ENCODE measurements at regions not wholly inside any gene's neighbourhood (a gene's known extent, or its start where the extent isn't known, plus 50 kb on each side); places are given as distances from the start of the nearest gene placed in this dataset.
"Not testable (repeated sequence)": the region's sequence is repeated elsewhere in the genome, so short reads cannot be mapped to it uniquely, and the experiment has no call there.

- DNase-seq (ENCODE audit: low spot score); H3K27ac ChIP-seq; POLR2A ChIA-PET (ENCODE audit: low non-redundant PET): not testable (repeated sequence)
- CTCF ChIA-PET: interaction anchor here (0.7 to 0.9 kb wide), 2 partner anchors 9 to 48 kb away, joined by 4 to 5 read pairs; no protein-coding TSS in a partner anchor
Observed at GRCh38 chr2:201946746-201947145, 86.9 kb upstream of the FZD7 start.

- ChIA-PET CTCF (interaction anchor here (0.7 kb wide), 1 partner anchor 47 kb away, joined by 4 read pairs; no protein-coding TSS in a partner anchor), POLR2A (ENCODE audit: low non-redundant PET) (no interaction called here)
- no peak for TF ChIP-seq CTCF (conservative IDR thresholded peaks at IDR 0.05; ENCODE audit: low read depth)
- H3K27ac ChIP-seq: no peak overlapping the region
- no peak for DNase-seq (ENCODE audit: low spot score)
Observed at GRCh38 chr2:201947287-201947686, 86.4 kb upstream of the FZD7 start.

GRCh38 chr2:201949181-201949926 lies 84.3 kb upstream of the FZD7 start:
- CTCF ChIA-PET: no interaction called here
- no peak for TF ChIP-seq CTCF (conservative IDR thresholded peaks at IDR 0.05; ENCODE audit: low read depth)
- no peak overlapping the region for H3K27ac ChIP-seq
- POLR2A ChIA-PET (ENCODE audit: low non-redundant PET): interaction anchor here (0.6 kb wide), 1 partner anchor 198 kb away, joined by 4 read pairs; no protein-coding TSS in a partner anchor
- DNase-seq (ENCODE audit: low spot score): no peak

GRCh38 chr2:201949927-201950246 lies 83.8 kb upstream of the FZD7 start:
- CTCF ChIA-PET: no interaction called here
- TF ChIP-seq CTCF (conservative IDR thresholded peaks at IDR 0.05; ENCODE audit: low read depth): no peak
- POLR2A ChIA-PET (ENCODE audit: low non-redundant PET): no interaction called here
- no peak overlapping the region for H3K27ac ChIP-seq
- no peak for DNase-seq (ENCODE audit: low spot score)

GRCh38 chr2:201950606-201951005 lies 83.0 kb upstream of the FZD7 start:
- ChIA-PET CTCF (interaction anchor here (0.6 kb wide), 1 partner anchor 78 kb away, joined by 3 read pairs; no protein-coding TSS in a partner anchor), POLR2A (ENCODE audit: low non-redundant PET) (no interaction called here)
- no peak overlapping the region for H3K27ac ChIP-seq
- TF ChIP-seq CTCF (conservative IDR thresholded peaks at IDR 0.05; ENCODE audit: low read depth): no peak
- no peak for DNase-seq (ENCODE audit: low spot score)

- no peak for DNase-seq (ENCODE audit: low spot score)
- ChIA-PET POLR2A (ENCODE audit: low non-redundant PET) (no interaction called here), CTCF (no interaction called here)
- no peak for TF ChIP-seq CTCF (conservative IDR thresholded peaks at IDR 0.05; ENCODE audit: low read depth)
- no peak overlapping the region for H3K27ac ChIP-seq
Observed at GRCh38 chr2:201952187-201952586, 81.5 kb upstream of the FZD7 start.

GRCh38 chr2:201953396-201953795 lies 80.3 kb upstream of the FZD7 start:
- no peak overlapping the region for H3K27ac ChIP-seq
- ChIA-PET POLR2A (ENCODE audit: low non-redundant PET) (no interaction called here), CTCF (no interaction called here)
- DNase-seq (ENCODE audit: low spot score): no peak
- no peak for TF ChIP-seq CTCF (conservative IDR thresholded peaks at IDR 0.05; ENCODE audit: low read depth)

Data from RWPE1 (cell line).